ENCODE measurements at regions not wholly inside any gene's neighbourhood (a gene's known extent, or its start where the extent isn't known, plus 50 kb on each side); places are given as distances from the start of the nearest gene placed in this dataset.
"Not testable (repeated sequence)": the region's sequence is repeated elsewhere in the genome, so short reads cannot be mapped to it uniquely, and the experiment has no call there.

DNA sequence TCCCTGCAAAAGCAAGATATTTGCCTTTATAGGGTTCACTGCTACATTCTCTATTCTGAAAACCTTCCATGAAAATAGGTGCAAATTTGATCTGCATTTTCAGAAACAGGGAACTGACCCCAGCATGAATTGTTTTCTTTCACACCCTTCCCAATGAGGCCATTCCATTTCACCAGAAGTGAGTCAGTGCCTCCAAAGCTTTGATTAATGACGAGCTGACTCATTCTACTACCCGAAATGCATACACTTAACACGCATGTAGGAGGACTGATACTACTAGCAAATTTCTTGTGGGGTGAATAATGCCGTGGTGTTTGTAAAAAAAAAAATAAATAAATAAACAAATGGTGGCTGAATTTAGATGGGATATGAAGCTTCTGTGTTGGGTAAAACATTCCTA, 146.9 kb upstream of the FGF13 start:
- Histone ChIP-seq H3K4me1 (ENCODE audit: control insufficient read depth in 1 of 2, insufficient read depth in 2 of 2, low read length in 2 of 2) (no peaks in the 10 kb centered on the region), H3K4me3 (ENCODE audit: low read depth in 1 of 2, low read length in 2 of 2) (no peak overlapping the region), H3K27ac (ENCODE audit: low read length) (no peak overlapping the region), H3K36me3 (ENCODE audit: control insufficient read depth in 1 of 2, insufficient read depth in 2 of 2, low read length in 2 of 2) (no peaks in the 10 kb centered on the region), H3K9me3 (ENCODE audit: control insufficient read depth in 1 of 2, low read length in 2 of 2) (no peaks in the 10 kb centered on the region), H3K27me3 (ENCODE audit: low read depth, low read length) (no peaks in the 10 kb centered on the region)

DNA sequence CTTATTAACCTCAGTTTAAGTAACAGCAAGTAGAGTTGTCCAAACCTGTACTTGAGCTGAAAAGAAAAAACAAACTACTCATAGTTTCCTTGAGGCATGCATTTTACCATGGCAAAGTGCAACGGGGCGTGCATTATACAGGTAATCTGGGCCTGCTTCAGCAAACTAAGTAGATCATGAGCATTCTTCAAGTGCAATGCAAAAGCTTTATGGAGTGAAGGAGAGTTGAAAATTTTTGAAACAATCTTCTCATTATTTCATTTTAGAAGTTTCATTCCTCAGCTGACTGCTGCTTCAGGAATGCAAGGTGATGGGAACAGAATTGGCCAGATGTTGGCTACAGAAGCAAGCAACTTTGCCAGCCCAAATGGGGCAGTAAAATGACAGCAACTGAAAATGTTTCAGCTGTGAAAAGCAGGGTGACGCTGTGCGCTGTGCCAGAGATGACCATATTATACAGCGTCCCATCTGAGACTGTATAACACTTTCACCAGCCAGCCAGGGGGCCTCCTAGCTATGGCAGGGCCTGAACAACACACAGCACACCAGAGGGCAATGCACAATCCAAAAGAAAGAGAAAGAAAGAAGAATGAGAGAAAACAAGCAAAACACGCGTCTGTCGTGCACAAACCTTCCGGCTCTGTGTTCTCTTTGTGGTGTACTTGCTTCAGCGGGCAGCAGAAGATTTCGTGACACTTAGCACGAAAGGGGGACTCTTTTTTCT, 145.5 kb upstream of the FGF13 start:
- Histone ChIP-seq H3K27ac (ENCODE audit: low read length) (no peak overlapping the region), H3K36me3 (ENCODE audit: control insufficient read depth in 1 of 2, insufficient read depth in 2 of 2, low read length in 2 of 2) (no peaks in the 10 kb centered on the region), H3K4me1 (ENCODE audit: control insufficient read depth in 1 of 2, insufficient read depth in 2 of 2, low read length in 2 of 2) (no peaks in the 10 kb centered on the region), H3K9me3 (ENCODE audit: control insufficient read depth in 1 of 2, low read length in 2 of 2) (no peaks in the 10 kb centered on the region), H3K4me3 (ENCODE audit: low read depth in 1 of 2, low read length in 2 of 2) (no peak overlapping the region), H3K27me3 (ENCODE audit: low read depth, low read length) (no peaks in the 10 kb centered on the region)

DNA sequence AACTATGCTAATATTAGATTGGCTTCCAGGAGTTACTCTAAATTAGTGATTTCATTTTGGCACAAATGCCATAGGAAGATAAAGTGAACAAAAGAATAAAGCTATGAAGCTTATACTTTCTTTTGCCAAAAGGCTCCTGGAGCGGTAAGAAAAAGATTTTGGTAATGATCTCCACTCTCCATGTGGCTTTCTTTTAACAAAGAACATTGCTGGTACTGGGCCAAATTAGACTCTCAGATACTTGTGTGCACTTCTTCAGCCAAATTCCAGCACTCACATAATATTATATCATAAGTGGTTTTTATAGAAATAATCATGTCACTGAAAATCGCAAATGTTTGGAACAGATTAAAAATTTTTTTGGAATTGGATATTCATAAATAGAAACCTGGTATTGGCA, 142.4 kb upstream of the FGF13 start:
- Histone ChIP-seq H3K4me3 (ENCODE audit: low read depth in 1 of 2, low read length in 2 of 2) (no peak overlapping the region), H3K27me3 (ENCODE audit: low read depth, low read length) (no peaks in the 10 kb centered on the region), H3K4me1 (ENCODE audit: control insufficient read depth in 1 of 2, insufficient read depth in 2 of 2, low read length in 2 of 2) (no peaks in the 10 kb centered on the region), H3K27ac (ENCODE audit: low read length) (no peak overlapping the region), H3K9me3 (ENCODE audit: control insufficient read depth in 1 of 2, low read length in 2 of 2) (no peaks in the 10 kb centered on the region), H3K36me3 (ENCODE audit: control insufficient read depth in 1 of 2, insufficient read depth in 2 of 2, low read length in 2 of 2) (no peaks in the 10 kb centered on the region)

DNA sequence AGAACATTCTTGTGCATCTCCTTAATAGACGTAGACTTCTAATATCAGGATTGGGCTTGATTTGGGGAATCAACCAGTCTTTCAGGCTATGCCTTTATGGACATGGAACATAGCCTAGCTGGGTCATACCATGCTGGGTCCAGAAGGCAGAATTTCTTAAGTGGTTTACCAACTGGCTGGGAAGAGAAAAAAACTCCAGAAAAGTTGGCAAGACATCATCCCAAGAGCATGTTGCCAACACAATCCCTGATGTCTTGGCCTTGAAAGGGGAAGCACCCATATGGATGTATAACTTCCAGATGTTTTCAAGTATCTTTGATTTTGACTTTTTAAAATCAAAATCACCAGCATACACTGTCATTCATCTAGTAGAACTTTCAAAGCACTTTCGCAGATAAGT, 138.0 kb upstream of the FGF13 start:
- Histone ChIP-seq H3K4me1 (ENCODE audit: control insufficient read depth in 1 of 2, insufficient read depth in 2 of 2, low read length in 2 of 2) (no peaks in the 10 kb centered on the region), H3K27ac (ENCODE audit: low read length) (no peak overlapping the region), H3K27me3 (ENCODE audit: low read depth, low read length) (no peaks in the 10 kb centered on the region), H3K9me3 (ENCODE audit: control insufficient read depth in 1 of 2, low read length in 2 of 2) (no peaks in the 10 kb centered on the region), H3K4me3 (ENCODE audit: low read depth in 1 of 2, low read length in 2 of 2) (no peak overlapping the region), H3K36me3 (ENCODE audit: control insufficient read depth in 1 of 2, insufficient read depth in 2 of 2, low read length in 2 of 2) (no peaks in the 10 kb centered on the region)

DNA sequence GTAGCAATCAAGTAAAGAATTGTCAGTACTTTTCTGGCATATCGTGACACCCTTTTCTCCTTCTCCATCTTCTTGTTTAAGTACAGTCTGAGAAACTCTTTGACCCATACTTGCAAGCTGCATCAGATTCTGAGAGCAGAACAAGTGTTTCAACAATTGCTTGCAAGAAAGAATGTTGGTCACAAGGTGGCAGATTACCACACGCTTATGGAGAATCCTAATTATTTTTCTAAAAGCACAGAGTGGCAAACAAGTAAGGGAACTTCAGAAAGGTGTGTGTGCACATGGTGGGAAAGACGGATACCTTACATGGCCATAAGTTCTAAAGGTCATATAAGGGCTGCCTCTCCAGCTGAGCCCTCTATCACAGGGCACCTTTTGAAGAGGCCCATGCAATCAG, 136.4 kb upstream of the FGF13 start:
- Histone ChIP-seq H3K4me3 (ENCODE audit: low read depth in 1 of 2, low read length in 2 of 2) (no peak overlapping the region), H3K36me3 (ENCODE audit: control insufficient read depth in 1 of 2, insufficient read depth in 2 of 2, low read length in 2 of 2) (no peaks in the 10 kb centered on the region), H3K27me3 (ENCODE audit: low read depth, low read length) (no peaks in the 10 kb centered on the region), H3K9me3 (ENCODE audit: control insufficient read depth in 1 of 2, low read length in 2 of 2) (no peaks in the 10 kb centered on the region), H3K4me1 (ENCODE audit: control insufficient read depth in 1 of 2, insufficient read depth in 2 of 2, low read length in 2 of 2) (no peaks in the 10 kb centered on the region), H3K27ac (ENCODE audit: low read length) (no peak overlapping the region)

DNA sequence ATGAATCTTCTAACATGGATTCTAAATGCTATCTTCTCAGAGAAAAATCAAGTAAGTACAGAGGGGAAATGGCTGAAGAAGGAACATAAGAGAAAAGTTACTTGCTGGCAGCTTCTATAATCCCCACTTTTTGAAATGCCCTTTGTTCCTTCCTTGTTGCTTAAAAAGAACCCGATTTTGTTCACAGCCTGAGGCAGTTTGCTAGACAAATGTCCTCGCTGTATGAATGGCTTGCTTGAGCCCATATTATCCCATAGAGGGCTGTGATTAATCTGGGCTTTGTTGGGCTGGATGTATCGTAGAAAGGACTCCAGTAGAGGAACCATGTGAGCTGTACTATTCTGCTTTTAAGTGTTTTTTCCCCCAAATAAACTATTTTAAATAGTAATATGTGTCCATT, 134.3 kb upstream of the FGF13 start:
- Histone ChIP-seq H3K9me3 (ENCODE audit: control insufficient read depth in 1 of 2, low read length in 2 of 2) (no peaks in the 10 kb centered on the region), H3K4me3 (ENCODE audit: low read depth in 1 of 2, low read length in 2 of 2) (no peak overlapping the region), H3K4me1 (ENCODE audit: control insufficient read depth in 1 of 2, insufficient read depth in 2 of 2, low read length in 2 of 2) (no peaks in the 10 kb centered on the region), H3K27me3 (ENCODE audit: low read depth, low read length) (no peaks in the 10 kb centered on the region), H3K36me3 (ENCODE audit: control insufficient read depth in 1 of 2, insufficient read depth in 2 of 2, low read length in 2 of 2) (no peaks in the 10 kb centered on the region), H3K27ac (ENCODE audit: low read length) (no peak overlapping the region)

DNA sequence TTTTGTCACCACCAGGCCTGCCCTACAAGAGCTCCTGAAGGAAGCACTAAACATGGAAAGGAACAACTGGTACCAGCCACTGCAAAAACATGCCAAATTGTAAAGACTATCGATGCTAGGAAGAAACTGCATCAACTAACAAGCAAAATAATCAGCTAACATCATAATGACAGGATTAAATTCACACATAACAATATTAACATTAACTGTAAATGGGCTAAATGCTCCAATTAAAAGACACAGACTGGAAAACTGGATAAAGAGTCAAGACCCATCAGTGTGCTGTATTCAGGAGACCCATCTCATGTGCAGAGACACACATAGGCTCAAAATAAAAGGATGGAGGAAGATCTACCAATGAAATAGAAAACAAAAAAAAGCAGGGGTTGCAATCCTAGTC, 95.9 kb upstream of the FGF13 start:
- H3K36me3 ChIP-seq (ENCODE audit: control insufficient read depth in 1 of 2, insufficient read depth in 2 of 2, low read length in 2 of 2); H3K9me3 ChIP-seq (ENCODE audit: control insufficient read depth in 1 of 2, low read length in 2 of 2); H3K27ac ChIP-seq (ENCODE audit: low read length); H3K27me3 ChIP-seq (ENCODE audit: low read depth, low read length); H3K4me3 ChIP-seq (ENCODE audit: low read depth in 1 of 2, low read length in 2 of 2); H3K4me1 ChIP-seq (ENCODE audit: control insufficient read depth in 1 of 2, insufficient read depth in 2 of 2, low read length in 2 of 2): not testable (repeated sequence)

DNA sequence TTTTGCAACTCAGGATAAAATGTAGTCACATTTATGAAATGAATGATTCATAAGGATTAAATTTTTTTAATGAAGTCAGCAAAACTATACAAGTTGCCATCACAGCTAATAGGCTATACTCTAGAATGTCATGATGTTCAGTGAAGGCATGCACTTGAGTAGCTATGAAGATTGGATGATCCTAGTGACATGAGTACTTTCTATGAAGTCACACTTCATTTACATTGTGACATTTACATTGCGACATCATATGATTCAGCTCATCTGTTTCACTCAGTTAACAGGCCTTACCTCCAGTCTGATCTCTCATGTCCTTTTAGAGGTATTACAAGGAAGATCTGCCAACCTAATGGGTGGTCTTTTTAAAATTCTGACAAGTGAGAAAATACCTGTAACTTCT, 82.7 kb upstream of the FGF13 start:
- H3K4me3 ChIP-seq (ENCODE audit: low read depth in 1 of 2, low read length in 2 of 2): no peak overlapping the region
- no peaks in the 10 kb centered on the region for H3K36me3 ChIP-seq (ENCODE audit: control insufficient read depth in 1 of 2, insufficient read depth in 2 of 2, low read length in 2 of 2)
- H3K27me3 ChIP-seq (ENCODE audit: low read depth, low read length): no peaks in the 10 kb centered on the region
- H3K4me1 ChIP-seq (ENCODE audit: control insufficient read depth in 1 of 2, insufficient read depth in 2 of 2, low read length in 2 of 2): no peaks in the 10 kb centered on the region
- H3K27ac ChIP-seq (ENCODE audit: low read length): no peak overlapping the region
- H3K9me3 ChIP-seq (ENCODE audit: control insufficient read depth in 1 of 2, low read length in 2 of 2): no peaks in the 10 kb centered on the region

DNA sequence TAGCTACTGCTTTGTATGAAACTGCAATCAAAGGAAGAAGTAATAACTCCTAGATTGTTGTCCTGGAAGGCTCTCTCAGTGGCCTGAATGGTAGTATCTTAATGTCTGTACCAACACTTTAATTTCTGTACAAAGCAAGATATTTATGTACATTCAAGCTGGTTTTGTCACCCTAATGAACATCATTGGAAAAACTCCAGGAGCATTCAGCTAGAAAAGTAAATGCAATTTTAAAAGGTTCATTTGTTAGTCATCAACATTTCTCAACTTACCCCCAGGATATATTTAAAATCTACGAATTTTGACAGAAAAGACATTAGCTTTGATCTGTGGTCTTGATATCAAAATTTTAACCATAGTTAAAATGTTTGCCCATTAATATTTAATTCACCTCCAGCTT, 80.0 kb upstream of the FGF13 start:
- Histone ChIP-seq H3K4me1 (ENCODE audit: control insufficient read depth in 1 of 2, insufficient read depth in 2 of 2, low read length in 2 of 2) (no peaks in the 10 kb centered on the region), H3K9me3 (ENCODE audit: control insufficient read depth in 1 of 2, low read length in 2 of 2) (no peaks in the 10 kb centered on the region), H3K36me3 (ENCODE audit: control insufficient read depth in 1 of 2, insufficient read depth in 2 of 2, low read length in 2 of 2) (no peaks in the 10 kb centered on the region), H3K27me3 (ENCODE audit: low read depth, low read length) (no peaks in the 10 kb centered on the region), H3K27ac (ENCODE audit: low read length) (no peak overlapping the region), H3K4me3 (ENCODE audit: low read depth in 1 of 2, low read length in 2 of 2) (no peak overlapping the region)

DNA sequence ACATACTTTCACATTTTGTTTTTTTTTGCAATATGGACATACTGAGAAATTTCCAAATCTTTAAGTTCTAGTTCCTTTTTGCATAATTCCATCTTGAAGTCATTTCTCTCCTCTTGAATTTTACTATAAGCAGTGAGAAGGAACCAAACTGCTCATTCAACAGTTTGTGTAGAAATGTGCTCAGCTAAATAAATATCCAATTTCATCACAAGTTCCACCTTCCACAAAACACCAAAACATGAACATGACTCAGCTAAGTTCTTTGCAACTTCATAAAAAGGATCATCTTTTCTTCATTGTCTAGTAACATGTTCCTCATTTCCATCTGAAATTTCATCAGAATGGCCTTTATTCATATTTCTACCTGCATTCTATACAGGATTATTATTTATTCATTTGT, 77.3 kb upstream of the FGF13 start:
- Histone ChIP-seq H3K4me3 (ENCODE audit: low read depth in 1 of 2, low read length in 2 of 2) (no peak overlapping the region), H3K27ac (ENCODE audit: low read length) (no peak overlapping the region), H3K4me1 (ENCODE audit: control insufficient read depth in 1 of 2, insufficient read depth in 2 of 2, low read length in 2 of 2) (no peaks in the 10 kb centered on the region), H3K9me3 (ENCODE audit: control insufficient read depth in 1 of 2, low read length in 2 of 2) (no peaks in the 10 kb centered on the region), H3K27me3 (ENCODE audit: low read depth, low read length) (no peaks in the 10 kb centered on the region), H3K36me3 (ENCODE audit: control insufficient read depth in 1 of 2, insufficient read depth in 2 of 2, low read length in 2 of 2) (no peaks in the 10 kb centered on the region)

DNA sequence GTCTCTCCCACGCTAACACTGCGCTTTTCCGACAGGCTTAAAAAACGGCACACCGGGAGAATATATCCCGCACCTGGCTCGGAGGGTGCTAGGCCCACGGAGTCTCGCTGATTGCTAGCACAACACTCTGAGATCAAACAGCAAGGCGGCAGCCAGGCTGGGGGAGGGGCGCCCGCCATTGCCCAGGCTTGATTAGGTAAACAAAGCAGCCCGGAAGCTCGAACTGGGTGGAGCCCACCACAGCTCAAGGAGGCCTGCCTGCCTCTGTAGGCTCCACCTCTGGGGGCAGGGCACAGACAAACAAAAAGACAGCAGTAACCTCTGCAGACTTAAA, 67.0 kb upstream of the FGF13 start:
- not testable (repeated sequence) for H3K27me3 ChIP-seq (ENCODE audit: low read depth, low read length); H3K4me1 ChIP-seq (ENCODE audit: control insufficient read depth in 1 of 2, insufficient read depth in 2 of 2, low read length in 2 of 2); H3K27ac ChIP-seq (ENCODE audit: low read length); H3K9me3 ChIP-seq (ENCODE audit: control insufficient read depth in 1 of 2, low read length in 2 of 2); H3K4me3 ChIP-seq (ENCODE audit: low read depth in 1 of 2, low read length in 2 of 2); H3K36me3 ChIP-seq (ENCODE audit: control insufficient read depth in 1 of 2, insufficient read depth in 2 of 2, low read length in 2 of 2)

DNA sequence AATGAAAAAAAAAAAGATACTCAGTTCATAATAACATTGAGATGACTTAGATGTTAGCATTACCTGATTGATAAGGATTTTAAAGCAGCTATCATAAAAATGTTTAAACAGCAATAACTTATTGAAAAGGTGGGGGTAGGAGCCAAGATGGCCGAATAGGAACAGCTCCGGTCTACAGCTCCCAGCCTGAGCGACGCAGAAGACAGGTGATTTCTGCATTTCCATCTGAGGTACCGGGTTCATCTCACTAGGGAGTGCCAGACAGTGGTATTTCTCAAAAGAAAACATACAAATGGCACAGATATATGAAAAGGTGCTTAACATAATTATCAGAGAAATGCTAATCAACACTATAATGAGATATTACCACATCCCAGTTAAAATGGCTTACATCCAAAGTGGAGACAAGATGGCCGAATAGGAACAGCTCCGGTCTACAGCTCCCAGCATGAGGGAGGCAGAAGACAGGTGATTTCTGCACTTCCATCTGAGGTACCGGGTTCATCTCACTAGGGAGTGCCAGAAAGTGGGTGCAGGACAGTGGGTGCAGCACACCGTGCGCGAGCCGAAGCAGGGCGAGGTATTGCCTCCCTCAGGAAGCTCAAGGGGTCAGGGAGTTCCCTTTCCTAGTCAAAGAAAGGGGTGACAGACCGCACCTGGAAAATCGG, 66.5 kb upstream of the FGF13 start:
- H3K27ac ChIP-seq (ENCODE audit: low read length); H3K36me3 ChIP-seq (ENCODE audit: control insufficient read depth in 1 of 2, insufficient read depth in 2 of 2, low read length in 2 of 2); H3K4me3 ChIP-seq (ENCODE audit: low read depth in 1 of 2, low read length in 2 of 2); H3K4me1 ChIP-seq (ENCODE audit: control insufficient read depth in 1 of 2, insufficient read depth in 2 of 2, low read length in 2 of 2); H3K9me3 ChIP-seq (ENCODE audit: control insufficient read depth in 1 of 2, low read length in 2 of 2); H3K27me3 ChIP-seq (ENCODE audit: low read depth, low read length): not testable (repeated sequence)
